Medulla oblongata (tissue), 1 donor: ENCODE measurements at regions not wholly inside any gene's neighbourhood (a gene's known extent, or its start where the extent isn't known, plus 50 kb on each side); places are given as distances from the start of the nearest gene placed in this dataset.

Experiments used
- DNase-seq: peaks from one replicate; pipeline ENCODE4 v3.0.0-alpha.2; 2015; ENCODE audit errors: extremely low spot score

GRCh38 chr13:73715114-73715910 is 418.9 kb downstream of the KLF12 start:
- DNase-seq = no peak

GRCh38 chr13:73714522-73714921 is 419.7 kb downstream of the KLF12 start:
- no peak for DNase-seq

- peak; percentile 76 for DNase-seq
These were observed 425.7 kb downstream of the KLF12 start for GRCh38 chr13:73708393-73708985.

GRCh38 chr13:73704587-73704986 is 429.6 kb downstream of the KLF12 start:
- no peak for DNase-seq

GRCh38 chr13:73703606-73704005 is 430.6 kb downstream of the KLF12 start:
- no peak for DNase-seq

- no peak for DNase-seq
These were observed 431.7 kb downstream of the KLF12 start for GRCh38 chr13:73702419-73703071.

GRCh38 chr13:73701160-73701559 is 433.0 kb downstream of the KLF12 start:
- DNase-seq = no peak

GRCh38 chr13:73698859-73699258 is 435.3 kb downstream of the KLF12 start:
- no peak for DNase-seq

GRCh38 chr13:73697166-73697565 is 437.0 kb downstream of the KLF12 start:
- DNase-seq = no peak

- no peak for DNase-seq
These were observed 437.5 kb downstream of the KLF12 start for GRCh38 chr13:73696713-73697112.

GRCh38 chr13:73696271-73696670 is 437.9 kb downstream of the KLF12 start:
- no peak for DNase-seq

GRCh38 chr13:73695325-73695724 is 438.9 kb downstream of the KLF12 start:
- DNase-seq = no peak

- no peak for DNase-seq
These were observed 441.0 kb downstream of the KLF12 start for GRCh38 chr13:73693215-73693614.

- no peak for DNase-seq
These were observed 442.3 kb downstream of the KLF12 start for GRCh38 chr13:73691891-73692290.

- DNase-seq = no peak
These were observed 446.3 kb downstream of the KLF12 start for GRCh38 chr13:73687929-73688328.

- DNase-seq = no peak
These were observed 447.1 kb downstream of the KLF12 start for GRCh38 chr13:73687087-73687486.

- no peak for DNase-seq
These were observed 449.5 kb downstream of the KLF12 start for GRCh38 chr13:73684750-73685149.

GRCh38 chr13:73684286-73684685 is 449.9 kb downstream of the KLF12 start:
- DNase-seq = no peak

- no peak for DNase-seq
These were observed 450.5 kb downstream of the KLF12 start for GRCh38 chr13:73683746-73684145.

GRCh38 chr13:73681779-73682178 is 452.4 kb downstream of the KLF12 start:
- no peak for DNase-seq

- DNase-seq = no peak
These were observed 453.2 kb downstream of the KLF12 start for GRCh38 chr13:73681015-73681414.

GRCh38 chr13:73677048-73677601 is 457.1 kb downstream of the KLF12 start:
- DNase-seq = no peak
